ENCODE measurements at regions not wholly inside any gene's neighbourhood (a gene's known extent, or its start where the extent isn't known, plus 50 kb on each side); places are given as distances from the start of the nearest gene placed in this dataset.
"Not testable (repeated sequence)": the region's sequence is repeated elsewhere in the genome, so short reads cannot be mapped to it uniquely, and the experiment has no call there.

DNA sequence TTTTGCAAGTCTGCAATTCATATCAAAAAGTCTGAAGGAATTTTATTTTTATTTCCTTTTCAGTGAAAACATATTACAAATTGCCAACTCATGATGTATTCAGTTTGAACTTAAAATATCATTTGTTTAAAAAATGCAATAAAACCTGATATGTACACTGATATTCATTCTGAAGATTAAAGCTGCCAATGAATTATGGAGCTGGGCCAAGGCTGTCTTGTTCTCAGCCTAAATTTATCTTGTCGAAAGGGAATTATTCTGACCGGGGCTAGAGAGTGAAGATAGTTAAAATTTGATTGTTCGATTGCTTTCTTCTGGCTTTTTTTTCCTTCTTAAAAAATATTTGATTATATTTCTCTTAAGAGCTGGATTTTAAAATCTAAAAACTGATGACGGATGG, 54.0 kb upstream of the RBFOX1 start:
- DNase-seq (ENCODE audit: low read depth in 1 of 2, low spot score in 1 of 2): no peak

DNA sequence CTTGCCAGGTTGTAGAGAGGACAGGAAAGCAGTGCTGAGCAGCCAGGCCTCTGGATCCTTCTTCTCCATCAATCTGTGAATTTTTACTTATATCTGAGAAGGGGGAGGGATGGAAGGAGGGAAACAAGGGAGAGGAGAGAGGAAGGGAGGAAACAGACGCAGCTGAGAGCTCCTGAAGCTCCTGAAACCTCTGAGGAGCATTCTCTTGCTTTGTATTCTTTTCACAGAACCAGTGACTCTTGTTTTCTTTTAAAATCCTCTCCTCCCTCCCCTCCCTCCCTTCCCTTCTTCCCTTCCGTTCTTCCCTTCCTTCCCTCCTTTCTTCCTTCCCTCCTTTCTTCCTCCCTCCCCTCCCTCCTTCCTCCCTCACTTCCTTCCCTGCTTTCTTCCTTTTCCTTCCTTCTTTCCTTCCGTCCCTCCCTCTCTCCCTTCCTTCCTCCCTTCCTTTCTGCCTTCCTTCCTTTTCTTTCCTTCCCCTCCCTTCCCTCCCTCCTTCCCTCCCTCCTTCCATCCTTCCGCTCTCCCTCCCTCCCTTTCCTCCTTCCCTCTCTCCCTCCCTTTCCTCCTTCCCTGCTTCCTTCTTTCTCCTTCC, 60.0 kb upstream of the RBFOX1 start:
- no peak for DNase-seq (ENCODE audit: low read depth in 1 of 2, low spot score in 1 of 2)

DNA sequence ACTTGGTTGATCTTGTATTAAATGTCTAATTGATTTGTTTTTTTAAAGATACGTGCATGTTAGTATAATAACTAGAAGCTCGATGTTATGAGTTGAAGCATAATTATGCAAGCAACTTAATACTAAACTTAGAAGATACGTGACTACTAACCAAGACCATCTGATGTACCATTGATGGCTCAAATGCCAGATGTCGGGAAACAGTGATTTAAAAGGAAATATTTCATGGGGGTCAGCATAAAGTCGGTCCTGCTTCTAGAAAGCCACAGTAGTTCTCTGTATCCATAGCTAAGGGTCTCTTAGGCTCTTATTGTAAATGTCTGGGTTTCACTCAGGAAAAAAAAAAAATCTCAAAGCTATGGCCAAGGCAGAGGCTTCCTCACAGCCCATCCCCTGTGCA, 61.2 kb upstream of the RBFOX1 start:
- no peak for DNase-seq (ENCODE audit: low read depth in 1 of 2, low spot score in 1 of 2)

DNA sequence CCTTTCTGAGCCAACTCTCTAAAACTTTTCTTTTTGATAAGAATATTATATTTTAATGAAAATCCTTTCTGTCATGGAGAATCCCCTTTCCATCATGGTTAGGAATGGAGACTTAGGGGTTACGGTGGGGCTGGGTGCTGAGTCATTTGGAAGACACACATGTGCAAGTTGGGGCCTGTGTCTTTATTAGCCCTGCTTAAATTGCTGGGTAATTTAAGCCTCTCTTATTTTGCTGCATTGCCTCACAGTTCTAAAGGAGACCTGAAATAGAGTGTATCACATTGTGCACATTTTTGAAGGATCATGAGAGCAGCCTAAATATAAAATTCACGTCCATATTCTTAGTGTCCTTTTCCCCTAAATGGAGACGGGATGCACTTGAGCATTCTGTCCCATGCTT, 61.8 kb upstream of the RBFOX1 start:
- DNase-seq (ENCODE audit: low read depth in 1 of 2, low spot score in 1 of 2): no peak

DNA sequence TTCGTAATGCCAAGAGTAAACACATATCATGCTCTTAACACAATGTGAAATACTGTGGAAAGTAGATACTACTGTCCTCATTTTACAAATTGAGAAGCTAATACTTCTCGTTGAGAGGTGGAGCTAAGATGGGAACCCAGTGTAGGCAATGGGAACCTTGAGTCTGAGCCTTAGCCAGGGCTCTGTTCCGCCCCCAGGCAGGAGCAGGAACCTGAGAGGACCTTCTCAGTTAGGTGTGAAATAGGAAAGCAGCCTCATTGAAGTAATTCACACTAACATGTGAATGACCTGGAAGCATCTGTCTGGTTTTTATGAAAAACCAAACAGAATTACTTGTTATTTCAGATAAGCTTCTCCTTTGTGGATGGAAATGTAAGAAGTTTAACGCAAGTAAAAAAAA, 62.6 kb upstream of the RBFOX1 start:
- no peak for DNase-seq (ENCODE audit: low read depth in 1 of 2, low spot score in 1 of 2)

DNA sequence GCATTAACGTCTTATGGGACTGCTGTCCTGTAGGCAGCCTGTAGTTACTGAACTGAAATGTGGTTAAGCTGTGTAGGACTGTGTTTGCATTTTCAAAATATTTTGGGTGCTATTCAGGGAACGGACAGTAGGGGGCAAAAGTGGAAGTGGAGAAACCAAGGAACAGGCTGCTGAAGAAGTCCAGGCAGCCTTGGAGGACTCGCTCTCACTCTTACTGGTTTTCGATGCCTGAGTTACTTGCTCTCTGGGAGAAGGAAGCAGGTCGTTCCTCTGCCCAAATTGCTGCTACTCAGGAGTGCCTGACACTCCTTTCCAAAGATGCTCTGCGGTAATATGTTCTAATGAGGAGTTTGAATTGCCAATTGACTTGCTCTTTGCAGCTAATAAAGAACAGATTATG, 64.5 kb upstream of the RBFOX1 start:
- DNase-seq (ENCODE audit: low read depth in 1 of 2, low spot score in 1 of 2): no peak

DNA sequence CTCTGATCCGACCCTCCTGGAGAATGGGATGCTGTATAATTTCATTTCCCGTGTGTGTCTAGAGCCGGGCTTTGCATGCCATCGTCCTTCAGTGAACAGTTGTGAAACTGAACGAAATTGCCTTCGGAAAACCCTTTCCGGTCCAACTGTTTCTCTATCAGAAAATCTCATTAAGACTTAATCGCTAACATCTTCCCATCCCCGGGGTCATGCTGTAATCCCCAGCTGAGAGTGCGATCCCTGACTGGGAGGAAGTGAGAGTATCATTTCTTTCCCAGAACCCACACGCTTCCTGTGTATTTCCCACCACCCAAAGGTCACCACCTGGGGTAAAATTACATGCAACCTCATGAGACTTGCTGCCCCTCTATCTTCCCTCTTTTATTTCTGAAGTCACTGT, 75.6 kb upstream of the RBFOX1 start:
- no peak for DNase-seq (ENCODE audit: low read depth in 1 of 2, low spot score in 1 of 2)

DNA sequence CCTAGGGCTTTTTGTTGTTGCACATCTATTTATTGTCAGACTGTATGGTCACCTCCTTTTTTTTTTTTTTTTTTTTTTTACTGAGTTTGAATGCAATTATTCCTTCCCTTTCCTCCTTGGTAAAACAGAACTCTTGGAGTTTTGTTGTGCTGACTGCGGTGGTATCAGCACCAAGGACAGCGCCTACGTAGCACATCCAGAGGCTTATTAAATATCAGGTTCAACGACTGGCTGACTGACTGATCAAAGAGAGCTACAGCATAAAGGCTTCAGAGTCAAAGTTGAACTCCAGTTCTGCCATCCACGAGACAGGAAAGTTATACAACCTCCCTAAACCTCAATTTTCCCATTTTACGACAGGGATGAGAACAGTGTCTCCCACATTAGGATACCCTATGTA, 86.1 kb upstream of the RBFOX1 start:
- DNase-seq (ENCODE audit: low read depth in 1 of 2, low spot score in 1 of 2): no peak

DNA sequence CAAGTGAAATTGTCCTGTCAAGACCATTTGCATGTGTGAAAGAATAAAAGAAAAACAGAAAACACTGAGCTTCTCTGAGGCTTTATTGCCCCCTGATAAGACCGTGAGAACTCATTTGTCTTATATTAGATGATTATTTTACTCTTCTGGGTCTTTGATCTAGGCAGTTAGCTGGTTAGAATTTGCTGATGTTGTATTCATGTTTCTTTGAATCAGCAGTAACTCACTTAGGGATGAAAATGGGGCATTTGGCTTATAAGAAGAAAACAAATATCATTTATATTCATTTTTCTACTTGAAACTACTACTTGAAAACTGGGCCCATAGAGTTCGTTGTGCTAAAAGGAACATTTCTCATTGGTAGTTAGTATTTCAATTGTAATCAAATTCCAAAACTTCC, 93.1 kb upstream of the RBFOX1 start:
- no peak for DNase-seq (ENCODE audit: low read depth in 1 of 2, low spot score in 1 of 2)

DNA sequence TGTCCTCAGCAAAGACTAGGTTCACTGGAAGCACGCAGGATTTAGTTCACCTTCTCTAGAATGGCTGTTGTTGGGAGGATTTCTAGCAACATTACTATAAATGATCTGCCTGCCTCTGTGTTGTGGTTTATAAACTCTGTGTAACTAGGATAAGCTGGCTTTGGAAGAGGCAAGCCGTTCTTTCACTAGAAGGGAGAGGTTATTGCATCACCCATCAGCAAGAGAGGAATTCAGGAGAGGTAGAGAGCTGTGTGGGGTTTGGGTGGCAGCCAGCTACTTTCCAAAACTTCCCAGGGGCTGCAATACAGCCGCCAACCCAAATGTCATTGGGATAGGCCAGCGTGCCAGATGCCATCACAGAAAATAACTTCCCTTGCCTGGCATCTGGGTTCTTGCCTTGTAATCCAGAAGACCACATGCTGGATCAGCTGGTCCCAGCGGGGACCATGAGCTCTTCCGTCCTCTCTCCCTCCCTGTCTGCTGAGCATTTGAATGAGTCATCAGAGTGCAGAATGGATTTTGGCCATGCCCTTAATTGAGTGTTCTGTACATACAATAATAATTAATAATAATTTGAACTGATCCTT, 95.7 kb upstream of the RBFOX1 start:
- no peak for DNase-seq (ENCODE audit: low read depth in 1 of 2, low spot score in 1 of 2)

DNA sequence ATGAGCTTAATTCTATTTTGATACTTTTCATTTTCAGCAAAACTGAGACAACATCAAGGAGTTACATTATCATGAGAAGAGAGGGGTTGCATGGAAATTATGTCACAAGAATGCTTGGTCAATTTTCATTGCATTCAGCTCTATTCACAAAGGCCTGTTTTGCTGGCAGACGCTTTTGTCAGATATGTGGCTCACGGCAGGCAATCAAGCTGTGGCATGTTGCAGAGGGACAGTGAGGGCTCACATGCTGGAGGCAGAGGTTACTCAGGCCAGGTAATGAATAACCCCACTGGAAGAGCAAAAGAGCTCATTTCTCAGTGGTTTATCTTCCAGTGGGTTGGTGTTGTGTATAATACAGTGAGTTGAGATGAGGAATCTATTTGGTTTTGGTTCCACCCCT, 98.7 kb upstream of the RBFOX1 start:
- DNase-seq (ENCODE audit: low read depth in 1 of 2, low spot score in 1 of 2): no peak

DNA sequence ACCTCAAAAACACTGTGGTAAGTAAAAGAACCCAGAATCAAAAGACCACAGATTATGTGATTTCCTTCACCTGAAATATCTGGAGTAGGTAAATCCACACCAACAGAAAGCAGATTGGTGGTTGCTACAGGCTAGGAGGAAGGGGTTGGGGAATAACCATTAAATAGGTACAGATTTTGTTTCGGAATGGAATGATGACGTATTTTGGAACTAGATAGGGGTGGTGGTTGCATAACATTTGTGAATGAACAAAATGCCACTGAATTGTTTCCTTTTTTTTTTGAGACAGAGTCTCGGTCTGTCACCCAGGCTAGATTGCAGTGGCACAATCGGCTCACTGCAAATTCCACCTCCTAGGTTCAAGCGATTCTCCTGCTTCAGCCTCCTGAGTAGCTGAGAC, 100.9 kb upstream of the RBFOX1 start:
- no peak for DNase-seq (ENCODE audit: low read depth in 1 of 2, low spot score in 1 of 2)

DNA sequence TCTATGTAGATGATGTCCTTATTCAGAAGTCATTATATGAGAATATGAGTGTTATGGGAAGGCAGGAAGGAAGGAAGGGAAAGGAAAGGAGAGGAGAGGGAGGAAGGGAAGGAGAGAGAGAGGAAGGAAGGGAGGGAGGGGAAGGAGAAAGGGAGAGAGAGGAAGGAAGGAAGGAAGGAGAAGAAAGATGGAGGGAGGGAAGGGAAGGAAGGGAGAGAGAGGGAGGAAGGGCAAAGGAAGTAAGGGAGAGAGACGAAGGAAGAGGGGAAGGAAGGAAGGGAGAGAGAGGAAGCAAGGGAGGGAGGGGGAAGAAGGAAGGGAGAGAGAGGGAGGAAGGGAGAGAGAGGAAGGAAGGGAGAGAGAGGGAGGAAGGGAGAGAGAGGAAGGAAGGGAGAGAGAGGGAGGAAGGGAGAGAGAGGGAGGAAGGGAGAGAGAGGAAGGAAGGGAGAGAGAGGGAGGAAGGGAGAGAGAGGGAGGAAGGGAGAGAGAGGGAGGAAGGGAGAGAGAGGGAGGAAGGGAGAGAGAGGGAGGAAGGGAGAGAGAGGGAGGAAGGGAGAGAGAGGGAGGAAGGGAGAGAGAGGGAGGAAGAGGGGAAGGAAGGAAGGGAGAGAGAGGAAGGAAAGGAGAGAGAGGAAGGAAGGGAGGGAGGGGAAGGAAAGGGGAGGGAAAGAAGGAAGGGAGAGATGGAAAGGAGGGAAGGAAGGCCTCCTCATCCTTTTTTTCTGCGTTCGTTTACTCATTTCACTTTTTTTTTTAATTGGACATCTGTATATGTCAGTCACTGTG, 103.0 kb upstream of the RBFOX1 start:
- DNase-seq (ENCODE audit: low read depth in 1 of 2, low spot score in 1 of 2): not testable (repeated sequence)

DNA sequence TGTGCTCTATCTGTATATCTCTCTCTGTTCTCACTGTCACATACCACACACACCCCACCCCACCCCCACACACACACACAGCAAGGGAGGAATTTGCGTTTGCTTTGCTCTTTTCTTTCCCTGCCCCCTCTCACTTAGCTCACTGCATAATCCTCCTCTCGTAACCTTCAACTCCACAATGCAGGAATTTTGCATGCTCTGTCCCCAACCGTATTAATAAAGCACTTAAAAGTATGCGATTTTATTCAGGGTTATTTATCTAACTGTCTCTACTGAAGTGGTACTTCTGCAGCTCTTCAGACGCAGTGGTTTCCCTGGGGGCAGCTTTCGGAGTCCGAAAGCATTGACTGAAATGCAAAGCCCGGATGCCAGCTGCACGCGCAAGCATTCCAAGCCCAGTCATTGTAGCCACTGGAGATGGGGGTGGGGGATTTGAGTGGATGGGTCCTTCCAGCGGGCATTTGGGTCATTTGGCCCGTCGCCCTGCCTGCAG, 105.4 kb upstream of the RBFOX1 start:
- DNase-seq (ENCODE audit: low read depth in 1 of 2, low spot score in 1 of 2): no peak

DNA sequence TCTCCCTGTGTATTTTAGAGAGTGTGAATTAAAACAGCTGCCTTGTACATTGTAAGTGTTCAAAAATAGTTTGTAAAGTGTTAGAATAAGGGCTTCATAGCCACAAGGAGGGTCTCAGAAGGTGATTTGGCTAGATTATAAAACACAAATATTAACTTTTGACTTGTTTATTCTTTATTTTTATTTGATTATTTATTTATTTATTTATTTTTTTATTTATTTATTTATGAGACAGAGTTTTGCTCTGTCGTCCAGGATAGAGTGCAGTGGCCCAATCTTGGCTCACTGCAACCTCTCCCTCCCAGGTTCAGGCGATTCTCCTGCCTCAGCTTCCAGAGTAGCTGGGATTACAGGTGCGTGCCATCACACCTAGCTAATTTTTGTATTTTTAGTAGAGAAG, 111.5 kb upstream of the RBFOX1 start:
- DNase-seq (ENCODE audit: low read depth in 1 of 2, low spot score in 1 of 2): no peak

DNA sequence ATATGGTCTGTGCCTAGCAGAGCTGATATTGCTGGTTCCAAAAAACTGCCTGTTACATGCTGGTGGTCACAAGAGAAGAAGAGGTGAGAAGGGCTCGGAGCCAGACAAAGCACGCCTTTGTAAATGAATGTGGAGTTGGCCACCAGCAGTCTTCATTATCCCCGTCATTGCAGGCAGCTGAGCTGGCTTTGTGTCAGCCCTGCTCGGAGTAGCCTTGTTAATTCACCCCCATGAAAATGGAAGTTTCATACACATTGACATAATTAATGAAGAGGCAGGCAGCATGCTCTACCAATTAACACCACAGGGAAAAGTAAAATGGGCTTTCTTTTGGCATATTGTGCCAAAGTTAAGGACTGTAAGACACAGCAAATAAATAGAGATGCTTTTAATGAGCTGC, 113.7 kb upstream of the RBFOX1 start:
- DNase-seq (ENCODE audit: low read depth in 1 of 2, low spot score in 1 of 2): no peak

DNA sequence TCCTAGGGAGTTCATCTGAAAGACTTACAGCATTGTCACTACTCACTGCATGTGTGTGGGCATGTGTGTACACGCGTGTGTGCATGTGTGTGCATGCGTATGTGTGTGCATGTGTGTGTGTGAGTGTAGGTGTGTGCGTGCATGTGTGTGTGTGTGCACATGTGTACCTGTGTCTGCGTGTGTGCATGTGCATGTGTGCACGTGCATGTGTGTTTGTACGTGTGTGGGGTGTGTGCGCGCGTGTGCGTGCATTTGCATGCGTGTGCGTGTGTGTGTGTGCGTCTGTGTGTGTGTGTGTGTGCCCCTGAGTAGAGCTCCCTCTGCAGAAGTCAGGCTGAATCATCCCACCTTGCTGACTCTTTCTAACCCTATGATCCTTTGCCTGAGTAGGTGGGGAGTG, 114.8 kb upstream of the RBFOX1 start:
- DNase-seq (ENCODE audit: low read depth in 1 of 2, low spot score in 1 of 2): no peak

DNA sequence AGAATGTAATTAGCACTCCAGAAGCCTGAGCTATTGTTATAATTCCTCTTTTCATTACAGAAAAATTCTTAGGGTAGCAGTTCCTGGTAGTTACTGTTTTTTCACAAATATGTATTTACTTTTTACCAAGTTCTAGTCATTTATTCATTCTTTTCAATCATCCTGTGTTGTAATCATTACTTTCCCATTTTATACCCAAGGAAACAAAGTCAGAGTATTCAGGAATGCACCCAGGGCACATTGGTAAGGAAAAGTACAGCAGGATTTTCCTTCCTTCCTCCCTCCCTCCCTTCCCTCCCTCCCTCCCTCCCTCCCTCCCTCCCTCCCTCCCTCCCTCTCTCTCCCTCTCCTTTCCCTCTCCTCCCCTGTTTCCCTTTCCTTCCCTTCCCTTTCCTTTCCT, 115.9 kb upstream of the RBFOX1 start:
- no peak for DNase-seq (ENCODE audit: low read depth in 1 of 2, low spot score in 1 of 2)

DNA sequence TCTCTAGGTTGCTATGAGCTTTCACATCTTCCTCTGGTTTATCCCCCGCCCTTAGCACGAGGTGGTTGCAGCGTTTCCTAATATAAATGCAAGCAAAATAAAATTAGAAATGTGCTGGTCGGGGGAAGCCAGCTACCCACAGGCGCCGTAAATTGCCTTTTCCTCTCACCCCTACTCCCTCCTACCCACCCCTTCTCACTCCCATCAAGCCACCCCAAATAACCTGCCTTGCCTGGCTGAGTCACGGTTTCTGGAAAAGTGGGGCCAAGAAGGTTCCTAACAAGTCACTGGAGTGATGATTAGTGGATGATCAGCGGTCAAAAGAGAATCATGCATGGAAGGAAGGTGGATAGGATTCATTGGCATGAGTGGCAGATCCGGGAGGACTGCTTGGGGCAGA, 120.9 kb upstream of the RBFOX1 start:
- DNase-seq (ENCODE audit: low read depth in 1 of 2, low spot score in 1 of 2): no peak

DNA sequence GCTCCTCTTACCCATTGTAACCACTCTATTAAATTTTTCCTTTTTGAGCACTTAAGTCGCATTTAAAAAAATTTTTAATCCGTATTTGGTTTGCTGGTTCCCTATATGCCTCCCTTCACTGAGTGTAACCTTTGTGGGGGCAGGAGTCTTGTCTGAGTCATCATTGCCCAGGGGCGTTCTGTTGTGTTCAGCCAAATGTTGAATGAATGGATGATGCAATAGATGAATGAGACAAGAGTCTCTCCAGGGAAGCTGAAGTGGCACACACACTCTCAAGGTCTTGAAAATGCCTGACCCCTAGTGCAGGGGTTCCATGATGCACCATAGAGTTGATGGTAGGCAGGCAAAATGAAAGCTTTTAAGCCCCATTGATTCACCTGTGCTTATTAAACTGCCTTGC, 123.0 kb upstream of the RBFOX1 start:
- no peak for DNase-seq (ENCODE audit: low read depth in 1 of 2, low spot score in 1 of 2)

DNA sequence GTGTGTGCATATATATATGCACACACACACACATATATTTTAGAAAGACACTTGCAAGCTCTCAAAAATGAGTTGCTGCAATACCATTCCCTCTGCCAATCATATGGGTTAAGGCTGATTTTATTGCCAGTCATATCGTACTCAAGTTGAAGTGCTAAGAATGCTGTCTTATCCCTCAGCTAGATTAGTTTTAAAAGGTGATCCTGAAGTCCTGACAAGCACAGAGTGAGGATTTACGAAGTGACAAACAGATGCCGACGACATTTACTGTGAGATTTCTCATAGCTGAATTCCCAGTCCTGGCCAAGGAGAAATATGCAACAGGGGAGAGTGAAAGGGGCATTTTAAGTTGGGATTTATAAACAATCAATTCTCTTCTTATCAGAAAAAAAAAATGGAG, 126.2 kb upstream of the RBFOX1 start:
- DNase-seq (ENCODE audit: low read depth in 1 of 2, low spot score in 1 of 2): no peak

DNA sequence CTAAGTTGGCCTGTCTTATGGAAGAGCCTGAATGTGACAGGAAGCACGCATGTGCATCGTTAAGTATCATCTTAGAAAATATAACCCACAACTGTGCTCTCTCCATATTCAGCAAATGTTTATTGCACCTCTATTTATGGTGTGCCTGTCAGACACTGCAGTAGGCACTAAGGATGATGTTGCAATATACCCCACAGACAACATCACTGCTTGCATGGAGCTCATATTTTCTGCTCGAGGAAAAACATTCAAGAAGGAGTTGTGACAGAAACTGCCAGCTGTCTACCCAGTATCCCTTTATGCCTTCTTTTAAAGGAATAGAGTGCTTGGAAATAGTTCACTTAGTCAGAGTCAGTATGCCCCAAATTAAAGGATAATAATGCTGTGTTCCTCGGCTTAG, 132.3 kb upstream of the RBFOX1 start:
- no peak for DNase-seq (ENCODE audit: low read depth in 1 of 2, low spot score in 1 of 2)

DNA sequence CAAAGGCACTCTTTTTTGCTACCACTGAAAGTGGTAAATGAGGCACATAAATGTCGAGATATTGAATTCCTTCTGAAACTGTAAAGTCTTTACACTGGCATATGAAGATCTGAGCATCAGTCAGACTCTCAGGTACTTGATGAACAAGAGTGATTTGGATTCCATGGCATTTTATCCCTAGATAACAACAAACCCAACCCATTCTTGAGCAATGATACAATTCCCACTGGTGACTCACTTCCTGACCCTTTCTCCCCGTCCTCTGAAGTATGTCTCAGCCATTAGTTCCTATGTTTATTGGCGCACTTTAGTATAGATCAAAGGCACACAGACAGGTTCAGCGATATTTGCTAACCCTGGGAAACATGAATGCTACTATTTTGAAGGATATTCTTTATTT, 147.0 kb upstream of the RBFOX1 start:
- DNase-seq (ENCODE audit: low read depth in 1 of 2, low spot score in 1 of 2): no peak

Measured in activated CD4-positive, alpha-beta T cell treated with anti-CD3 and anti-CD28 coated beads, Interleukin-2, amount 50 U/mL, for 24 hours (primary cell).